ENCODE measurements at regions not wholly inside any gene's neighbourhood (a gene's known extent, or its start where the extent isn't known, plus 50 kb on each side); places are given as distances from the start of the nearest gene placed in this dataset.

DNA sequence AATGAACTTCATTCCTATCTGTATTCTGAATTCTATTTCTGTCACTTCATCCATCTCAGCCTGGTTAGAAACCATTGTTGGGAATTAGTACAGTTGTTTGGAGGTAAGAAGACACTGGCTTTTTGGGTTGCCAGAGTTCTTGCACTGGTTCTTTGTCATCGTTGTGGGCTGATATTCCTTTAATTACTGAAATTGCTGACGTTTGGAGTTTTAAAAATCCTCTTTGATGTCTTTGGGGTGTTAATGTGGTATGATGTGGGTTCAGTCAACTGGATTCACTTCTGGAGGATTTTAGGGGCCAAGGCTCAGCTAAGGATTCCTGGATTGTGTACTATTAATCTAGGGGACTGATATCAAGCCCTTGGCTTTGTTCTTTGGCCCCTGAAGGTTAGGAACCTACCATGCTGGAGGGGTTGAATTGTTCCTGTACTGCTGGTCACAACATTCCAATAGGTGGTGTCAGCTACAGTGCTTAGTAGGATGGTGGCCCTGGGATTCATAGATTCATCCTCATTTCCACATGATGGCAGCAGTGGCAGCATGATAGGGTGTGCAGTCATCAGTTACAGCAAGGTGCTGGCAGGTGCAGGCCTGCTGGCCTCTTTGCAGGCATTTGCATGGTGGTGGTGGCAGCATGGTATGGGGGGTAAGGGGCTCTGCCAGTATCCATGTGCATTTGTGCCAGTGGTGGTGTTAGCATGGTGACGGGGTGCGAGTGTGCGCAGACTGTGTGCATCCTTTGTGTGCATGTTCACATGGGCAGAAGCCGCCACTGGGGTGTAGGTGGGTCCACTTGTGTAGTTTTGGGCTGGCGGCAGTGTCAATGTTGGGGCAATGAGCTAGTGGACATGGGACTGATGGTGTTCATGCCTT lies 301.3 kb downstream of the TEX13C start:
- H3K27ac ChIP-seq: no peak overlapping the region
- no peaks in the 10 kb centered on the region for H3K36me3 ChIP-seq
- H3K9me3 ChIP-seq (ENCODE audit: severe bottlenecking): no peaks in the 10 kb centered on the region
- peaks cover 15% of the 10 kb centered on the region for H3K27me3 ChIP-seq (ENCODE audit: insufficient read depth, low read depth, severe bottlenecking)
- H3K4me3 ChIP-seq (ENCODE audit: low read depth, low read length): no peak overlapping the region
- DNase-seq: no peak
- TF ChIP-seq, protein P1, sequence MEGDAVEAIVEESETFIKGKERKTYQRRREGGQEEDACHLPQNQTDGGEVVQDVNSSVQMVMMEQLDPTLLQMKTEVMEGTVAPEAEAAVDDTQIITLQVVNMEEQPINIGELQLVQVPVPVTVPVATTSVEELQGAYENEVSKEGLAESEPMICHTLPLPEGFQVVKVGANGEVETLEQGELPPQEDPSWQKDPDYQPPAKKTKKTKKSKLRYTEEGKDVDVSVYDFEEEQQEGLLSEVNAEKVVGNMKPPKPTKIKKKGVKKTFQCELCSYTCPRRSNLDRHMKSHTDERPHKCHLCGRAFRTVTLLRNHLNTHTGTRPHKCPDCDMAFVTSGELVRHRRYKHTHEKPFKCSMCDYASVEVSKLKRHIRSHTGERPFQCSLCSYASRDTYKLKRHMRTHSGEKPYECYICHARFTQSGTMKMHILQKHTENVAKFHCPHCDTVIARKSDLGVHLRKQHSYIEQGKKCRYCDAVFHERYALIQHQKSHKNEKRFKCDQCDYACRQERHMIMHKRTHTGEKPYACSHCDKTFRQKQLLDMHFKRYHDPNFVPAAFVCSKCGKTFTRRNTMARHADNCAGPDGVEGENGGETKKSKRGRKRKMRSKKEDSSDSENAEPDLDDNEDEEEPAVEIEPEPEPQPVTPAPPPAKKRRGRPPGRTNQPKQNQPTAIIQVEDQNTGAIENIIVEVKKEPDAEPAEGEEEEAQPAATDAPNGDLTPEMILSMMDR (IDR thresholded peaks at IDR 0.05; ENCODE audit: low read depth, low read length): no peak

- TF ChIP-seq, protein P1 (IDR thresholded peaks at IDR 0.05; ENCODE audit: low read depth, low read length): no peak
- H3K9me3 ChIP-seq (ENCODE audit: severe bottlenecking): no peaks in the 10 kb centered on the region
- H3K4me3 ChIP-seq (ENCODE audit: low read depth, low read length): no peak overlapping the region
- no peak overlapping the region for H3K27ac ChIP-seq
- H3K36me3 ChIP-seq: no peaks in the 10 kb centered on the region
- no peak for DNase-seq
- peaks cover 15% of the 10 kb centered on the region for H3K27me3 ChIP-seq (ENCODE audit: insufficient read depth, low read depth, severe bottlenecking)
These were observed 301.9 kb downstream of the TEX13C start for GRCh38 chrX:125621588-125621927.

- peaks cover 15% of the 10 kb centered on the region for H3K27me3 ChIP-seq (ENCODE audit: insufficient read depth, low read depth, severe bottlenecking)
- H3K36me3 ChIP-seq: no peaks in the 10 kb centered on the region
- no peak for DNase-seq
- H3K27ac ChIP-seq: no peak overlapping the region
- no peak overlapping the region for H3K4me3 ChIP-seq (ENCODE audit: low read depth, low read length)
- TF ChIP-seq, protein P1 (IDR thresholded peaks at IDR 0.05; ENCODE audit: low read depth, low read length): no peak
- H3K9me3 ChIP-seq (ENCODE audit: severe bottlenecking): no peaks in the 10 kb centered on the region
These were observed 303.2 kb downstream of the TEX13C start for GRCh38 chrX:125622899-125623298.

DNA sequence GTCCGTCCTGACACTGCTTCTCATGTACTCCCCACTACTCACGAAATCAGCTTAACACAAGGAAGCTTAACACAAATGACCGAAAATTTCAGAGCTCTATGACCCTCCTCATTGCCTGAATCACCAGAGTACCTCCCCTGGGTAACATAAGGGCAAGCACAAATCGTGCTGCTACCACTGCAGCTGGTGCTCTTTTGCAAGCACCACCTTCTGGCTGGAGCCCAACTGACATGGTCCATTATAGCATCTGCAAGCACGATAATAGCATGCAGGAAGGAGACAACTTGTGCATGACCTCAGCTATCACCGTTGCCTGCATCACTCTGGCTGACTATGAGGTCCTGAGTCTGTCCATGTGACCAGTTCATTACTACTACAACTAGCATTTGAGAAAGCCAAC lies 308.0 kb downstream of the TEX13C start:
- DNase-seq: no peak
- H3K9me3 ChIP-seq (ENCODE audit: severe bottlenecking): no peaks in the 10 kb centered on the region
- H3K27me3 ChIP-seq (ENCODE audit: insufficient read depth, low read depth, severe bottlenecking): peaks cover 7% of the 10 kb centered on the region
- TF ChIP-seq, protein P1 (IDR thresholded peaks at IDR 0.05; ENCODE audit: low read depth, low read length): no peak
- no peaks in the 10 kb centered on the region for H3K36me3 ChIP-seq
- H3K4me3 ChIP-seq (ENCODE audit: low read depth, low read length): no peak overlapping the region
- no peak overlapping the region for H3K27ac ChIP-seq

- Histone ChIP-seq H3K27ac (no peak overlapping the region), H3K4me3 (ENCODE audit: low read depth, low read length) (no peak overlapping the region), H3K9me3 (ENCODE audit: severe bottlenecking) (no peaks in the 10 kb centered on the region), H3K36me3 (no peaks in the 10 kb centered on the region), H3K27me3 (ENCODE audit: insufficient read depth, low read depth, severe bottlenecking) (peaks cover 7% of the 10 kb centered on the region)
- DNase-seq: no peak
- TF ChIP-seq, protein P1 (IDR thresholded peaks at IDR 0.05; ENCODE audit: low read depth, low read length): no peak
These were observed 308.8 kb downstream of the TEX13C start for GRCh38 chrX:125628435-125628834.

GRCh38 chrX:125641405-125641804 lies 321.7 kb downstream of the TEX13C start:
- TF ChIP-seq, protein P1 (IDR thresholded peaks at IDR 0.05; ENCODE audit: low read depth, low read length): no peak
- H3K9me3 ChIP-seq (ENCODE audit: severe bottlenecking): no peaks in the 10 kb centered on the region
- peaks cover 4% of the 10 kb centered on the region for H3K27me3 ChIP-seq (ENCODE audit: insufficient read depth, low read depth, severe bottlenecking)
- H3K27ac ChIP-seq: no peak overlapping the region
- no peaks in the 10 kb centered on the region for H3K36me3 ChIP-seq
- DNase-seq: no peak
- H3K4me3 ChIP-seq (ENCODE audit: low read depth, low read length): no peak overlapping the region
